NT2/D1 (cell line): ENCODE measurements at regions not wholly inside any gene's neighbourhood (a gene's known extent, or its start where the extent isn't known, plus 50 kb on each side); places are given as distances from the start of the nearest gene placed in this dataset.

ENCODE experiments used
- DNase-seq: peaks from one replicate; pipeline ENCODE4 v3.0.0-alpha.2; 2011; ENCODE audit warnings: low read depth, low spot score
- H3K27me3 ChIP-seq: 2 replicates; pipeline ENCODE4 v1.6.0; 2011; ENCODE audit warnings: mild to moderate bottlenecking; ENCODE audit not compliant: insufficient read length, insufficient read depth
- H3K36me3 ChIP-seq: 2 replicates; pipeline ENCODE4 v1.6.1; 2011; ENCODE audit warnings: mild to moderate bottlenecking, low read length, mixed read lengths; ENCODE audit not compliant: insufficient read depth, insufficient read length
- H3K4me1 ChIP-seq: 2 replicates; pipeline ENCODE4 v1.5.1; 2011; ENCODE audit not compliant: insufficient read depth, insufficient read length
- H3K4me3 ChIP-seq: 2 replicates; pipeline ENCODE4 v1.5.1; 2011; ENCODE audit warnings: low read depth; ENCODE audit not compliant: insufficient read length
- H3K9ac ChIP-seq: 2 replicates; pipeline ENCODE4 v1.6.0; 2011; ENCODE audit warnings: low read depth; ENCODE audit not compliant: insufficient read length
- H3K9me3 ChIP-seq: 2 replicates; pipeline ENCODE4 v1.5.1; 2011; ENCODE audit warnings: mild to moderate bottlenecking, low read length; ENCODE audit not compliant: insufficient read depth
- SUZ12 ChIP-seq: IDR thresholded peaks from 2 replicates; pipeline ENCODE4 v1.6.1; 2011; ENCODE audit not compliant: insufficient read length, insufficient read depth; ENCODE audit errors: extremely low read depth
- YY1 ChIP-seq: IDR thresholded peaks from 2 replicates; pipeline ENCODE4 v1.6.1; 2011; ENCODE audit not compliant: insufficient read length, insufficient read depth
- ZNF274 ChIP-seq: IDR thresholded peaks from 2 replicates; pipeline ENCODE4 v1.6.1; 2011; ENCODE audit warnings: mild to moderate bottlenecking, low read depth, low read length

DNA sequence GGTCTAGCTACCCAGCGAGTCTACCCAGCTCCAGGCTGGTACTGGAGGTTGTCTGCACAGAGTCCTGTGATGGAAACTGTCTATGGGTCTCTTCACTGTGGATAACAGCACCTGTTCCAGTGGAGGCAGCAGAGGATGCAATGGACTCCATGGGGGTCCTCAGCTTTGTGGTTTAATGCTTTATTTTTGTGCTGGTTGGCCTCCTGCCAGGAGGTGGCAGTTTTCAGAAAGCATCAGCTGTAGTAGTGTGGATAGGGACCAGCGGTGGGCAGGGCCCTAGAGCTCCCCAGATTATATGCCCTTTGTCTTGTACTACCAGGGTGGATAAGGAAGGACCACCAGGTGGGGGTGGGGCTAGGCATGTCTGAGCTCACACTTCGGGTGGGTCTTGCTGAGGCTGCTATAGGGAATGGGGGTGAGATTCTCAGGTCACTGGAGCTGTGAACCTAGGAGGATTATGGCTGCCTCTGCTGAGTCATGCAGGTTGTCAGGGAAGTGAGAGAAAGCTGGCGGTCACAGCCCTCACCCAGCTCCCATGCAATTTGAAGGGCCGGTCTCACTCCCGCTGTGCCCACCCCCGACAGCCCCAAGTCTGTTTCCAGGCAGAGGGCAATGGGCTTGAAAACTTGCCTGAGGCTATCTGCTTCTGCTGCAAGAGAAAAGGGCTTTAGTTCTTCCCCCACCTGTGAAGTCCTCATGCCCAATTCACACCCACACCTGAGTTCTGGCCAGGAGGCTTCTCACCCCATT is 397.1 kb downstream of the TLE1 start:
- Histone ChIP-seq H3K27me3 (no peaks in the 10 kb centered on the region), H3K4me1 (no peaks in the 10 kb centered on the region), H3K36me3 (no peaks in the 10 kb centered on the region), H3K9ac (no peak overlapping the region), H3K9me3 (no peaks in the 10 kb centered on the region), H3K4me3 (no peak overlapping the region)
- peak; percentile 13 for DNase-seq
- TF ChIP-seq SUZ12 (no peak), YY1 (no peak), ZNF274 (no peak)

DNA sequence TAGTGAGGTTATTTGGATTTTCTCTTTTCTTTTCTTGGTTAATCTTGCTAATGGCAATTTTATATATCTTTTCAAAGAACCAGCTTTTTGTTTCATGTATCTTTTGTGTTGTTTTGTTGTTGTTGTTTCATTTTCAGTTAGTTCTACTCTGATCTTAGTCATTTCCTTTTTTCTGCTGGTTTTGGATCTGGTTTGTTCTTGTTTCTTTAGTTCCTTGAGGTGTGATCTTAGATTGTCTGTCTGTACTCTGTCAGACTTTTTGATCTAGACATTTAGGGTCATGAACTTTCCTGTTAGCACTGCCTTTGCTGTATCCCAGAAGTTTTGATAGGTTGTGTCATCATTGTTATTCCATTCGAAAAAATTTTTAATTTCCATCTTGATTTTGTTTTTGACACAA is 399.7 kb downstream of the TLE1 start:
- no peak for TF ChIP-seq ZNF274
- TF ChIP-seq YY1: no peak
- TF ChIP-seq SUZ12: no peak
- Histone ChIP-seq H3K27me3 (no peaks in the 10 kb centered on the region), H3K9me3 (no peaks in the 10 kb centered on the region), H3K9ac (no peak overlapping the region), H3K36me3 (no peaks in the 10 kb centered on the region), H3K4me1 (no peaks in the 10 kb centered on the region), H3K4me3 (no peak overlapping the region)
- DNase-seq: no peak

DNA sequence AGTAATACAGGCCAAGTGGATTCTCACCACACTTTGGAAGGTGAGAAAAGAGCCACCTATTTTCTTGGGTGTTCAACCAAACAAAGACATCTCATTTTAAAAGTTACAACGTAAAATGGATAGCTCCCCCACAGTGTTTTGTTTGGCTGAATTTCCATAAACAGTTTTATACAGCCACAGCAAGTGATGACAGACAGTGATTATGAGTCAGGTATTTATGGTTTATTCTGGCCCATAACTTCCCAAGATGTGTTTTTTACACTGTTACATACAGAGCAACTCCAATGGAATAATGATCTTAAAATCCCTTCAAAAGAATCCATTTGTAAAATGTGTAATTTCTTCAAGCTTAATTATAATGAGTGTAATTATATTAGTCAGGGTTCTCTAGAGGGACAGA is 421.3 kb downstream of the TLE1 start:
- H3K4me1 ChIP-seq: no peaks in the 10 kb centered on the region
- no peak overlapping the region for H3K4me3 ChIP-seq
- no peaks in the 10 kb centered on the region for H3K9me3 ChIP-seq
- no peak overlapping the region for H3K9ac ChIP-seq
- H3K36me3 ChIP-seq: no peaks in the 10 kb centered on the region
- DNase-seq: no peak
- TF ChIP-seq ZNF274 (no peak), SUZ12 (no peak), YY1 (no peak)
- H3K27me3 ChIP-seq: no peaks in the 10 kb centered on the region

DNA sequence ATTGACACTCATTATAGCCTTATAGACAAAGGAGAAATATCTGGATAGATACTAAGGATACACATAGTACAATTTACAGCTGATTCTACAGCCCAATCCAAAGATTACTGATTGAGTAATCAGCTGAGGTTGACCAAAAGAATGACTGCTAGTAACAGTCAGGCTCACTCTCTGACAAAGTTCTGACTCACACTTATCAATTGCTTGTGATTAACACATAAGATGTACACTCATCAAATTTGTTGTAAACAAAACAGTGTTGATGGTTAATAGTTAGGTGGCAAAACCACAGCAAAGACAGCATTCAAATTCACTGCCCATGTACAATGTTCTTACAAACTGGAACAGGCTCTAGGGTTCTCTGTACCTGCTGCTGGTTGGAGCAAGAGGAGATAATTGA is 422.7 kb downstream of the TLE1 start:
- DNase-seq: no peak
- TF ChIP-seq ZNF274 (no peak), SUZ12 (no peak), YY1 (no peak)
- H3K36me3 ChIP-seq: no peaks in the 10 kb centered on the region
- H3K9me3 ChIP-seq: no peaks in the 10 kb centered on the region
- H3K4me3 ChIP-seq: no peak overlapping the region
- H3K27me3 ChIP-seq: no peaks in the 10 kb centered on the region
- H3K9ac ChIP-seq: no peak overlapping the region
- H3K4me1 ChIP-seq: no peaks in the 10 kb centered on the region

DNA sequence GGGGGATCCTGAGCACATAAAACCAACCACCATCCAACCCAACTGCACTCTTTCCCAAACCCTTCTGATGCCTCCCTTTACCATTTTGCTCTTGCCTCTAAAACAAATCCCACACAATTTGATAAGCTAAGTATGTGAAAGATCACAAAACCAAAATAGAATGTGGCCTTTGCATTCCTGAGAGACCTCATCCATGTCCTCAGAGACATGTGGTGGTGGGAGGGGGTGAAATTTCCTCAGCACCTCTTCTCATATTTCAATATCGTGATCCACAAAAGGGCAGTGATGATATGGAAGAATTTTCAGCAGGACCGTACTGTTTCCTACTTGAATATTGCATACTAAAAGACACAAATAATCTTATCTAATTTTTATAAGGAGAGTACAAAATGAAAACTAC is 423.3 kb downstream of the TLE1 start:
- no peak overlapping the region for H3K4me3 ChIP-seq
- H3K27me3 ChIP-seq: no peaks in the 10 kb centered on the region
- TF ChIP-seq SUZ12 (no peak), ZNF274 (no peak), YY1 (no peak)

DNA sequence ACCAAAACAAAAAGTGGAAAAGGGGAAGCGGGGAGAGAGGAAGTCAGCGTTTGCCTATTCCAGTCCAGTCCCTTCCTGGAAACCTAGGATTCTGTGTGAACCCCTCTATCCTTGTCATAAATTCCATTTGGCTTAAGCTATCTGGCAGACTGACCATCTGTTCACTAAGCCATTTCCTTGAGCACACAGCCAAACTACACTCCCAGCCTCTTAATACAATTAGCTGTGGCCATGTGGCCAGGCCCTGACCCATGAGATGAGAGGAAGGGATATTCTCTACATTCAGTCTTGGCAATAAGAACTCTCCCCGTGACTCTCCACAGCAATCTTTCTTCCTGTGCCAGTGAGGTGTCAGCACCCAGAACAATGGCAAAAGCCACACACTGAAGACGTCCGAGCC is 424.8 kb downstream of the TLE1 start:
- Histone ChIP-seq H3K4me3 (no peak overlapping the region), H3K27me3 (no peaks in the 10 kb centered on the region), H3K4me1 (no peaks in the 10 kb centered on the region), H3K9me3 (no peaks in the 10 kb centered on the region), H3K9ac (no peak overlapping the region), H3K36me3 (no peaks in the 10 kb centered on the region)
- TF ChIP-seq YY1 (no peak), SUZ12 (no peak), ZNF274 (no peak)
- DNase-seq: no peak

More for the DNA sequence above, 423.3 kb downstream of the TLE1 start:
- Histone ChIP-seq H3K9ac (no peak overlapping the region), H3K4me1 (no peaks in the 10 kb centered on the region), H3K9me3 (no peaks in the 10 kb centered on the region), H3K36me3 (no peaks in the 10 kb centered on the region)
- no peak for DNase-seq

DNA sequence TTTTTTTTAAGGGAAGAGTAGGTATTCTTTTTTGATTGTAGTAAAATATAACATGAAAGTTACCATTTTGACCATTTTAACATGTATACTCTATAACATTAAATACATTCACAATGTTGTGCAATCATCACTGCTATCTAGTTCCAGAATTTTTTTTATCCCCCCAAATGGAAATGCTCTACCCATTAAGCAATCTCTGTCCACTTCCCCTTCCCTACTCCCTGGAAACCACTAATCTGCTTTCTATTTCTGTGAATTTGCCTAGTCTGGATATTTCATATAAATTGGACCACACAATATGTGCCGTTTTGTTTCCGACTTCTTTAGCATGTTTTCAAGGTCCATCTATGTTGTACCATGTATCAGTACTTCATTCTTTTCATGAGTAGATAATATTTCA is 429.5 kb downstream of the TLE1 start:
- Histone ChIP-seq H3K9ac (no peak overlapping the region), H3K4me1 (no peaks in the 10 kb centered on the region), H3K36me3 (no peaks in the 10 kb centered on the region), H3K4me3 (no peak overlapping the region), H3K9me3 (no peaks in the 10 kb centered on the region), H3K27me3 (no peaks in the 10 kb centered on the region)
- DNase-seq: no peak
- TF ChIP-seq ZNF274 (no peak), SUZ12 (no peak), YY1 (no peak)

DNA sequence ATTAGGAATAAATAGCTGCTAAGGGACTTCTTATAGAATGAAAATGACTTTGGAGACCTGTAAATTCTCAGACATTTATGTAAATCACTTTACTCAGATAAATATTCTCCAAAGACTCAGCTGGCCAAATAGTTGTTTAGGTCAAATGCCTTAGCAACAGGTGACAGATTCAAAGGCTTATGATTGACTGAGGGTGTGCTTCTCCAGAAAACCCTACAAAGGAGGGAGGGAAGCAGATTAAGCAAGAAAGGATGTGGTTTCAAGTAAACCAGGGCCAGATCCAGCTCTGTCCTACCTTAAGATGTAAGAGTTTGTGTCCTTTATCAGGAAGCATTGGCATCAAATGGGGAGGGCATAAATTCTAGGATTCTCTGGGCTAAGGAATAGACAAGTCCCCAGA is 433.0 kb downstream of the TLE1 start:
- Histone ChIP-seq H3K4me3 (no peak overlapping the region), H3K4me1 (no peaks in the 10 kb centered on the region), H3K9me3 (no peaks in the 10 kb centered on the region), H3K27me3 (no peaks in the 10 kb centered on the region), H3K36me3 (no peaks in the 10 kb centered on the region), H3K9ac (no peak overlapping the region)
- no peak for DNase-seq
- TF ChIP-seq ZNF274: no peak
- TF ChIP-seq SUZ12: no peak
- no peak for TF ChIP-seq YY1
